K562 (cell line): ENCODE measurements at regions not wholly inside any gene's neighbourhood (a gene's known extent, or its start where the extent isn't known, plus 50 kb on each side); places are given as distances from the start of the nearest gene placed in this dataset.

Experiments
- ATAC-seq: fragments of 200-7000 bp; cut with Tn5 transposase; 3 replicates; pipeline ENCODE4 v1.9.1; 2020; ENCODE audit warnings: moderate library complexity
- BruUV-seq: library from RNA; stranded (reverse); fragments of 400-500 nt; replicated peaks from 2 replicates; lab custom pipeline; 2021; lab: Mats Ljungman, UMichigan
- CTCF ChIA-PET: fragments of 300-600 bp; formaldehyde crosslinking; extraction: SDS; loops from one replicate; lab custom pipeline; 2021; ENCODE audit warnings: low intra/inter-chr PET ratio; lab: Yijun Ruan, JAX
- POLR2A ChIA-PET: fragments of 300-600, 350-650 bp; sonication (Branson Sonifier 250); formaldehyde crosslinking; extraction: SDS; loops from one replicate; lab custom pipeline; 2021; ENCODE audit warnings: antibody characterized with exemption, inconsistent platforms; lab: Yijun Ruan, JAX
- DNase-seq, 4 experiments: peaks; one replicate each; pipeline versions ENCODE4 v3.0.0 to v3.0.0-alpha.2; 2011 to 2018; ENCODE audit warnings: low spot score in 3 of 4, mixed read lengths in 3 of 4; ENCODE audit errors: extremely low read depth in 1 of 4
- FAIRE-seq: peaks from 2 replicates; lab custom pipeline; 2011; peaks lifted over from hg19 to GRCh38; lab: Jason Lieb, UNC
- H2AFZ ChIP-seq: 2 replicates; pipeline ENCODE4 v1.6.0; 2011; ENCODE audit warnings: low read depth, low read length, control low read depth, inconsistent platforms
- H3K27ac ChIP-seq: fragments of 200-600 bp; 3 replicates; pipeline ENCODE4 v1.8.0; 2011; ENCODE audit warnings: low read depth, mild to moderate bottlenecking, control low read depth, inconsistent platforms, low read length, moderate library complexity, mixed read lengths; ENCODE audit errors: extremely low read depth
- H3K27me3 ChIP-seq, 2 experiments: fragments of 300-600 bp in 1 of 2; 2 replicates in 1 of 2; 3 replicates in 1 of 2; pipeline versions ENCODE4 v1.6.0 to v1.8.0; 2011; ENCODE audit warnings: inconsistent platforms in 2 of 2, low read length in 2 of 2, mild to moderate bottlenecking in 1 of 2, mixed read lengths in 1 of 2, moderate library complexity in 1 of 2; ENCODE audit not compliant: control insufficient read depth in 2 of 2, insufficient read depth in 2 of 2
- H3K36me3 ChIP-seq: fragments of 300-600 bp; 3 replicates; pipeline ENCODE4 v1.8.0; 2011; ENCODE audit warnings: mild to moderate bottlenecking, low read length, inconsistent platforms; ENCODE audit not compliant: control insufficient read depth, insufficient read depth
- H3K4me1 ChIP-seq, 2 experiments: fragments of 200-600 bp in 1 of 2; replicated peaks in 1 of 2; 2 replicates in 1 of 2; 3 replicates in 1 of 2; pipeline versions ENCODE4 v1.5.1 to v1.8.0; 2011; ENCODE audit warnings: inconsistent platforms in 2 of 2, low read length in 2 of 2, mild to moderate bottlenecking in 1 of 2, mixed read lengths in 1 of 2, moderate library complexity in 1 of 2; ENCODE audit not compliant: control insufficient read depth in 2 of 2, insufficient read depth in 2 of 2
- H3K4me2 ChIP-seq: 2 replicates; pipeline ENCODE4 v1.6.1; 2011; ENCODE audit warnings: low read length, control low read depth, inconsistent platforms, mixed read lengths; ENCODE audit not compliant: insufficient read depth
- H3K4me3 ChIP-seq: fragments of 200-600 bp; sonication (generic), shearing (Covaris generic); 2 replicates; pipeline ENCODE4 v1.5.1; 2016; ENCODE audit warnings: control low read depth, inconsistent platforms
- H3K79me2 ChIP-seq: fragments of 200-600 bp; 3 replicates; pipeline ENCODE4 v1.8.0; 2011; ENCODE audit warnings: low read length, inconsistent platforms; ENCODE audit not compliant: control insufficient read depth, insufficient read depth
- H3K9ac ChIP-seq, 2 experiments: 2 replicates each; pipeline versions ENCODE4 v1.6.0 to v1.6.1; 2011; ENCODE audit warnings: low read depth in 2 of 2, low read length in 2 of 2, control low read depth in 1 of 2, inconsistent platforms in 1 of 2, mild to moderate bottlenecking in 1 of 2, mixed read lengths in 1 of 2; ENCODE audit not compliant: insufficient read depth in 1 of 2
- H3K9me1 ChIP-seq: one replicate; pipeline ENCODE4 v1.6.0; 2011; ENCODE audit warnings: inconsistent platforms, mild to moderate bottlenecking, low read length, moderate library complexity; ENCODE audit not compliant: control insufficient read depth, insufficient read depth
- H3K9me3 ChIP-seq: replicated peaks from 2 replicates; pipeline ENCODE4 v1.5.1; 2011; ENCODE audit warnings: low read depth, low read length, inconsistent platforms; ENCODE audit not compliant: control insufficient read depth, insufficient read depth
- H4K20me1 ChIP-seq: replicated peaks from 2 replicates; pipeline ENCODE4 v1.6.1; 2011; ENCODE audit warnings: low read length, inconsistent platforms, mixed read lengths; ENCODE audit not compliant: control insufficient read depth, insufficient read depth
- CEBPG ChIP-seq, 3 experiments: fragments of 200-800 bp in 1 of 3; sonication (Bioruptor generic) in 1 of 3; sonication (generic) in 1 of 3; formaldehyde crosslinking in 1 of 3; IDR thresholded peaks in 2 of 3; conservative IDR thresholded peaks in 1 of 3; 2 replicates each; pipeline versions ENCODE4 v1.6.1 to v1.8.0; 2016 to 2022; ENCODE audit warnings: missing compliant biosample characterization in 2 of 3, missing genetic modification characterization in 2 of 3, mild to moderate bottlenecking in 1 of 3, missing genetic modification reagents in 1 of 3
- CXXC5 ChIP-seq: fragments of 250-450 bp; sonication (Bioruptor Pico); IDR thresholded peaks from 2 replicates; pipeline ENCODE4 v1.8.0; 2022; ENCODE audit warnings: inconsistent platforms, mild to moderate bottlenecking, moderate library complexity
- EHMT2 ChIP-seq: fragments of 450-650 bp; IDR thresholded peaks from 2 replicates; pipeline ENCODE4 v1.6.1; 2018; ENCODE audit warnings: antibody characterized with exemption
- EP400 ChIP-seq: fragments of 450-650 bp; IDR thresholded peaks from 2 replicates; pipeline ENCODE4 v1.6.1; 2017; ENCODE audit warnings: antibody characterized with exemption, mild to moderate bottlenecking, moderate library complexity
- FOXA1 ChIP-seq: fragments of 450-650 bp; IDR thresholded peaks from 2 replicates; pipeline ENCODE4 v1.6.1; 2016; ENCODE audit warnings: mild to moderate bottlenecking, borderline replicate concordance
- IRF1 ChIP-seq: sonication (generic); formaldehyde crosslinking; IDR thresholded peaks from 2 replicates; pipeline ENCODE4 v1.8.0; 2022; ENCODE audit warnings: missing genetic modification reagents, mild to moderate bottlenecking, borderline replicate concordance
- JUN ChIP-seq, 2 experiments: sonication (generic) in 1 of 2; formaldehyde crosslinking in 1 of 2; IDR thresholded peaks; 2 replicates each; pipeline versions ENCODE4 v1.6.1 to v1.8.0; 2012 to 2022; ENCODE audit warnings: borderline replicate concordance in 2 of 2, mild to moderate bottlenecking in 2 of 2, improper control_type of control experiment in 1 of 2, low read depth in 1 of 2, low read length in 1 of 2, missing genetic modification reagents in 1 of 2
- NCOA6 ChIP-seq: fragments of 450-650 bp; IDR thresholded peaks from 2 replicates; pipeline ENCODE4 v1.6.1; 2017; ENCODE audit warnings: mild to moderate bottlenecking
- POLR3A ChIP-seq: IDR thresholded peaks from 2 replicates; pipeline ENCODE4 v1.6.1; 2011; ENCODE audit warnings: borderline replicate concordance, mild to moderate bottlenecking, moderate library complexity; ENCODE audit not compliant: insufficient read length, insufficient read depth; ENCODE audit errors: extremely low read depth
- RBM14 ChIP-seq: fragments of 200-400 bp; formaldehyde crosslinking; IDR thresholded peaks from 2 replicates; pipeline ENCODE4 v1.6.1; 2018; ENCODE audit warnings: low read depth, mild to moderate bottlenecking, low read length, moderate library complexity, borderline replicate concordance; ENCODE audit not compliant: insufficient read depth
- SLC30A9 ChIP-seq: fragments of 250-450 bp; sonication (Bioruptor Pico); IDR thresholded peaks from 2 replicates; pipeline ENCODE4 v1.8.0; 2022; ENCODE audit warnings: mild to moderate bottlenecking, moderate library complexity
- THRAP3 ChIP-seq: fragments of 450-650 bp; IDR thresholded peaks from 2 replicates; pipeline ENCODE4 v1.6.1; 2016; ENCODE audit warnings: mild to moderate bottlenecking, inconsistent platforms, borderline replicate concordance
- ZBTB17 ChIP-seq: fragments of 450-650 bp; formaldehyde crosslinking; IDR thresholded peaks from 2 replicates; pipeline ENCODE4 v1.4.0; 2020; ENCODE audit warnings: mild to moderate bottlenecking
- ZNF696 ChIP-seq: fragments of 250-450 bp; sonication (Bioruptor Pico); conservative IDR thresholded peaks from 2 replicates; pipeline ENCODE4 v1.4.0; 2020; ENCODE audit warnings: mild to moderate bottlenecking, moderate library complexity
- WGBS: fragments of 100-300 bp; shearing (Covaris generic); methylation state at CpG from one replicate; pipeline ENCODE4 v1.1.6; 2016; ENCODE audit warnings: low coverage, mixed read lengths; ENCODE audit not compliant: insufficient coverage; ENCODE audit errors: missing lambda C conversion rate; 5-methylcytosine and 5-hydroxymethylcytosine counted together
- in situ Hi-C: fragments of 300-500 bp; cut with MboI; formaldehyde crosslinking; loops from 4 replicates; pipeline ENCODE4 v1.15.0; 2018; ENCODE audit warnings: inconsistent platforms, mixed read lengths
- intact Hi-C: fragments of 100-400 bp; cut with micrococcal nuclease; formaldehyde crosslinking; loops from 2 replicates; pipeline ENCODE4 v1.14.2; 2022

- no peak overlapping the region for H3K9ac ChIP-seq
- no peaks in the 10 kb centered on the region for H3K36me3 ChIP-seq
- ATAC-seq: no peak
- no TSS peak for BruUV-seq
- CTCF ChIA-PET: no interaction called here
- H3K27ac ChIP-seq: no peak overlapping the region
- no peaks in the 10 kb centered on the region for H3K79me2 ChIP-seq
- H3K4me2 ChIP-seq: no peak overlapping the region
- H2AFZ ChIP-seq: no peak overlapping the region
- H3K9me1 ChIP-seq: no peaks in the 10 kb centered on the region
- DNase-seq: no peak
- no peak for FAIRE-seq
- WGBS: 0% methylated on average over 2 of the region's 3 CpGs
- H3K4me1 ChIP-seq: no peaks in the 10 kb centered on the region
- in situ Hi-C loops: no loop called here
- TF ChIP-seq IRF1 (CRISPR knock-in tag) (no peak), EP400 (no peak), THRAP3 (no peak), ZNF696 (no peak), CEBPG (CRISPR knock-in tag; IDR thresholded peaks at IDR 0.05) (no peak), CEBPG (tag; conservative IDR thresholded peaks at IDR 0.05 in 1 of 2, IDR thresholded peaks at IDR 0.05 in 1 of 2) (no peak), RBM14 (no peak), SLC30A9 (CRISPR knock-in tag) (no peak), NCOA6 (no peak), EHMT2 (no peak), ZBTB17 (CRISPR knock-in tag) (no peak), FOXA1 (no peak), JUN (IDR thresholded peaks at IDR 0.05; ENCODE audit: borderline replicate concordance, low read depth, low read length) (no peak), JUN (CRISPR knock-in tag; IDR thresholded peaks at IDR 0.05; ENCODE audit: borderline replicate concordance) (no peak), POLR3A (no peak), CXXC5 (CRISPR knock-in tag) (no peak)
- POLR2A ChIA-PET: no interaction called here
- intact Hi-C loops: no loop called here
- no peaks in the 10 kb centered on the region; the same call in 1 of the 2 replicates for H3K9me3 ChIP-seq
- no peak overlapping the region for H3K4me3 ChIP-seq
- H3K27me3 ChIP-seq: no peaks in the 10 kb centered on the region
- H4K20me1 ChIP-seq: no peaks in the 10 kb centered on the region
These were observed 140.5 kb downstream of the SEMA6D start for GRCh38 chr15:47857776-47858167.
